HG02610 (cell line): ENCODE measurements at regions not wholly inside any gene's neighbourhood (a gene's known extent, or its start where the extent isn't known, plus 50 kb on each side); places are given as distances from the start of the nearest gene placed in this dataset.
"Not testable (repeated sequence)": the region's sequence is repeated elsewhere in the genome, so short reads cannot be mapped to it uniquely, and the experiment has no call there.

Experiments
- ATAC-seq: cut with Tn5 transposase; IDR thresholded peaks from one replicate; pipeline ENCODE4 v1.9.1; 2021; ENCODE audit warnings: mild to moderate bottlenecking, moderate library complexity; ENCODE audit not compliant: unreplicated experiment

- ATAC-seq = no peak
Observed at GRCh38 chr15:69668039-69668705, 215.6 kb downstream of the RPLP1 start.

GRCh38 chr15:69668963-69669362 lies 216.3 kb downstream of the RPLP1 start:
- ATAC-seq = peak; percentile 40

- ATAC-seq = no peak
Observed at GRCh38 chr15:69669446-69669845, 216.8 kb downstream of the RPLP1 start.

GRCh38 chr15:69673291-69673881 lies 220.8 kb downstream of the RPLP1 start:
- no peak for ATAC-seq

GRCh38 chr15:69675731-69676130 lies 223.1 kb downstream of the RPLP1 start:
- no peak for ATAC-seq

GRCh38 chr15:69677403-69677802 lies 224.8 kb downstream of the RPLP1 start:
- ATAC-seq = peak; percentile 30

- peak; percentile 97 for ATAC-seq
Observed at GRCh38 chr15:69679623-69680228, 227.1 kb downstream of the RPLP1 start.

- not testable (repeated sequence) for ATAC-seq
Observed at GRCh38 chr15:69684823-69685222, 232.2 kb downstream of the RPLP1 start.

GRCh38 chr15:69685512-69686452 lies 233.2 kb downstream of the RPLP1 start:
- no peak for ATAC-seq

- no peak for ATAC-seq
Observed at GRCh38 chr15:69686626-69687025, 234.0 kb downstream of the RPLP1 start.

- ATAC-seq = no peak
Observed at GRCh38 chr15:69689133-69689532, 236.5 kb downstream of the RPLP1 start.

GRCh38 chr15:69691307-69692015 lies 238.8 kb downstream of the RPLP1 start:
- ATAC-seq = no peak

GRCh38 chr15:69692342-69692741 lies 239.7 kb downstream of the RPLP1 start:
- ATAC-seq = no peak

- no peak for ATAC-seq
Observed at GRCh38 chr15:69693059-69693458, 240.4 kb downstream of the RPLP1 start.

GRCh38 chr15:69696946-69697345 lies 244.3 kb downstream of the RPLP1 start:
- no peak for ATAC-seq

- ATAC-seq = no peak
Observed at GRCh38 chr15:69697916-69698315, 245.3 kb downstream of the RPLP1 start.

- no peak for ATAC-seq
Observed at GRCh38 chr15:69699096-69699495, 246.5 kb downstream of the RPLP1 start.

GRCh38 chr15:69700380-69700779 lies 247.8 kb downstream of the RPLP1 start:
- no peak for ATAC-seq

GRCh38 chr15:69701198-69701597 lies 248.6 kb downstream of the RPLP1 start:
- no peak for ATAC-seq

- no peak for ATAC-seq
Observed at GRCh38 chr15:69703532-69704187, 251.0 kb downstream of the RPLP1 start.
